Neural cell (in vitro differentiated cells): ENCODE measurements at regions not wholly inside any gene's neighbourhood (a gene's known extent, or its start where the extent isn't known, plus 50 kb on each side); places are given as distances from the start of the nearest gene placed in this dataset.

Experiments
- H2AFZ ChIP-seq: fragments of 200-600, 300-800 bp; sonication (generic), shearing (Covaris generic); 2 replicates; pipeline ENCODE4 v1.6.0; 2014; ENCODE audit warnings: low read depth, mild to moderate bottlenecking, antibody characterized with exemption, low read length, moderate library complexity
- H3F3A ChIP-seq: fragments of 200-600 bp; shearing (Covaris generic); 2 replicates; pipeline ENCODE4 v1.6.1; 2016; ENCODE audit warnings: mild to moderate bottlenecking, moderate library complexity, mixed read lengths, antibody characterized with exemption, low read length; ENCODE audit not compliant: insufficient read depth, poor library complexity, severe bottlenecking
- H3K27ac ChIP-seq: fragments of 200-600, 300-800 bp; sonication (generic), shearing (Covaris generic); 2 replicates; pipeline ENCODE4 v1.5.1; 2014; ENCODE audit warnings: mild to moderate bottlenecking, low read length, moderate library complexity
- H3K27me3 ChIP-seq: fragments of 300-800, 200-600 bp; sonication (generic), shearing (Covaris generic); 2 replicates; pipeline ENCODE4 v1.6.0; 2014; ENCODE audit warnings: mild to moderate bottlenecking, low read depth, low read length, moderate library complexity; ENCODE audit not compliant: insufficient read depth
- H3K36me3 ChIP-seq: fragments of 300-800, 200-600 bp; sonication (generic), shearing (Covaris generic); 2 replicates; pipeline ENCODE4 v1.5.1; 2014; ENCODE audit warnings: mild to moderate bottlenecking, antibody characterized with exemption, low read length, moderate library complexity; ENCODE audit not compliant: insufficient read depth
- H3K4me2 ChIP-seq: fragments of 300-800, 200-600 bp; sonication (generic), shearing (Covaris generic); 2 replicates; pipeline ENCODE4 v1.6.0; 2014; ENCODE audit warnings: mild to moderate bottlenecking, low read length
- H3K4me3 ChIP-seq: fragments of 300-800, 200-600 bp; sonication (generic), shearing (Covaris generic); 2 replicates; pipeline ENCODE4 v1.5.1; 2014; ENCODE audit warnings: mild to moderate bottlenecking, low read length, moderate library complexity
- H3K79me2 ChIP-seq: fragments of 200-600 bp; shearing (Covaris generic); replicated peaks from 2 replicates; pipeline ENCODE4 v1.6.0; 2014; ENCODE audit warnings: mild to moderate bottlenecking, low read length, moderate library complexity; ENCODE audit not compliant: insufficient read depth
- H3K9ac ChIP-seq: fragments of 300-800, 200-600 bp; sonication (generic), shearing (Covaris generic); 2 replicates; pipeline ENCODE4 v1.6.1; 2016; ENCODE audit warnings: mild to moderate bottlenecking, low read length, mixed read lengths
- H3K9me2 ChIP-seq: fragments of 200-600 bp; shearing (Covaris generic); 2 replicates; pipeline ENCODE4 v1.6.1; 2016; ENCODE audit warnings: mild to moderate bottlenecking, low read length, mixed read lengths; ENCODE audit not compliant: insufficient read depth
- H3K9me3 ChIP-seq: fragments of 200-600, 300-800 bp; sonication (generic), shearing (Covaris generic); 2 replicates; pipeline ENCODE4 v1.6.1; 2016; ENCODE audit warnings: mild to moderate bottlenecking, mixed run types, low read length, moderate library complexity, mixed read lengths
- H4K20me1 ChIP-seq: fragments of 200-600 bp; shearing (Covaris generic); 2 replicates; pipeline ENCODE4 v1.6.1; 2016; ENCODE audit warnings: mild to moderate bottlenecking, mixed run types; ENCODE audit not compliant: insufficient read depth
- CTCF ChIP-seq: fragments of 450-650 bp; IDR thresholded peaks from 2 replicates; pipeline ENCODE4 v1.5.1; 2014; ENCODE audit warnings: antibody characterized with exemption, mild to moderate bottlenecking, moderate library complexity; ENCODE audit not compliant: poor library complexity, severe bottlenecking
- EP300 ChIP-seq: fragments of 450-650 bp; conservative IDR thresholded peaks from 2 replicates; pipeline ENCODE4 v1.6.1; 2014; ENCODE audit warnings: antibody characterized with exemption, mild to moderate bottlenecking, moderate library complexity; ENCODE audit not compliant: poor library complexity, severe bottlenecking
- EZH2 ChIP-seq: fragments of 200-600, 300-800 bp; shearing (Covaris generic), sonication (generic); IDR thresholded peaks from 2 replicates; pipeline ENCODE4 v1.6.1; 2014; ENCODE audit warnings: antibody characterized with exemption, low read length, borderline replicate concordance, mild to moderate bottlenecking; ENCODE audit not compliant: insufficient read depth, poor library complexity, severe bottlenecking
- MXI1 ChIP-seq: fragments of 450-650 bp; conservative IDR thresholded peaks from 2 replicates; pipeline ENCODE4 v1.6.1; 2014; ENCODE audit warnings: antibody characterized with exemption, mild to moderate bottlenecking; ENCODE audit not compliant: poor library complexity, severe bottlenecking
- POLR2AphosphoS5 ChIP-seq: IDR thresholded peaks from 2 replicates; pipeline ENCODE4 v1.6.1; 2012
- RAD21 ChIP-seq: fragments of 450-650 bp; conservative IDR thresholded peaks from 2 replicates; pipeline ENCODE4 v1.6.1; 2014; ENCODE audit warnings: antibody characterized with exemption, mild to moderate bottlenecking, moderate library complexity
- REST ChIP-seq: IDR thresholded peaks from 2 replicates; pipeline ENCODE4 v1.6.1; 2012; ENCODE audit warnings: borderline replicate concordance
- SMC3 ChIP-seq: fragments of 450-650 bp; conservative IDR thresholded peaks from 2 replicates; pipeline ENCODE4 v1.6.1; 2014; ENCODE audit warnings: antibody characterized with exemption, mild to moderate bottlenecking, moderate library complexity; ENCODE audit not compliant: poor library complexity
- TAF1 ChIP-seq: IDR thresholded peaks from 2 replicates; pipeline ENCODE4 v1.6.1; 2012; ENCODE audit warnings: low read depth

- Histone ChIP-seq H3K4me3 (no peak overlapping the region), H3K27ac (no peak overlapping the region), H3K36me3 (no peaks in the 10 kb centered on the region), H3K9ac (no peak overlapping the region), H3K4me2 (no peak overlapping the region), H3F3A (no peaks in the 10 kb centered on the region), H3K9me2 (no peaks in the 10 kb centered on the region), H4K20me1 (no peaks in the 10 kb centered on the region), H3K27me3 (no peaks in the 10 kb centered on the region), H2AFZ (no peak overlapping the region), H3K79me2 (no peaks in the 10 kb centered on the region), H3K9me3 (no peaks in the 10 kb centered on the region)
- TF ChIP-seq MXI1: no peak
- no peak for TF ChIP-seq EZH2
- TF ChIP-seq POLR2AphosphoS5: no peak
- TF ChIP-seq EP300: no peak
- TF ChIP-seq CTCF: no peak
- no peak for TF ChIP-seq TAF1
- TF ChIP-seq RAD21: no peak
- TF ChIP-seq REST: no peak
- no peak for TF ChIP-seq SMC3
These were observed 180.2 kb upstream of the GAS1 start for GRCh38 chr9:87127543-87127942.

GRCh38 chr9:87127978-87128614 is 180.8 kb upstream of the GAS1 start:
- Histone ChIP-seq H3K4me3 (no peak overlapping the region), H3K9ac (no peak overlapping the region), H3K27me3 (no peaks in the 10 kb centered on the region), H3K27ac (no peak overlapping the region), H3K79me2 (no peaks in the 10 kb centered on the region), H2AFZ (no peak overlapping the region), H3K9me2 (no peaks in the 10 kb centered on the region), H3K36me3 (no peaks in the 10 kb centered on the region), H3K9me3 (no peaks in the 10 kb centered on the region), H3F3A (no peaks in the 10 kb centered on the region), H4K20me1 (no peaks in the 10 kb centered on the region), H3K4me2 (no peak overlapping the region)
- TF ChIP-seq POLR2AphosphoS5 (no peak), MXI1 (no peak), CTCF (no peak), TAF1 (no peak), EZH2 (no peak), RAD21 (no peak), REST (no peak), EP300 (no peak)
